T-cell (primary cell): ENCODE measurements at regions not wholly inside any gene's neighbourhood (a gene's known extent, or its start where the extent isn't known, plus 50 kb on each side); places are given as distances from the start of the nearest gene placed in this dataset.
"Not testable (repeated sequence)": the region's sequence is repeated elsewhere in the genome, so short reads cannot be mapped to it uniquely, and the experiment has no call there.

Source experiments
- ATAC-seq, 4 experiments: fragments of 200-7000 bp in 3 of 4; fragments of 150-1000 bp in 1 of 4; cut with Tn5 transposase; replicated peaks in 1 of 4; 1 replicate in 3 of 4; 2 replicates in 1 of 4; pipeline ENCODE4 v1.10.0; 2021; ENCODE audit warnings: moderate library complexity in 3 of 4, mild to moderate bottlenecking in 2 of 4, moderate number of reproducible peaks in 1 of 4
- CTCF ChIA-PET, 2 donors: fragments of 300-600 bp; sonication (Branson Sonifier 250); formaldehyde crosslinking; loops; one replicate each; lab custom pipeline; 2022; ENCODE audit warnings: antibody characterized with exemption in 2 of 2; lab: Charles Lee
- POLR2A ChIA-PET, 2 donors: fragments of 300-600 bp; sonication (Branson Sonifier 250); formaldehyde crosslinking; loops; one replicate each; lab custom pipeline; 2022; ENCODE audit warnings: antibody characterized with exemption in 2 of 2; lab: Charles Lee
- DNase-seq, 35 experiments: peaks; one replicate each; pipeline versions ENCODE4 v3.0.0 to v3.0.0-alpha.2; 2013 to 2023
- H3K27ac ChIP-seq: one replicate; pipeline ENCODE4 v1.5.1; 2013; ENCODE audit warnings: low read length
- H3K27me3 ChIP-seq, 2 experiments: replicated peaks in 1 of 2; 1 replicate in 1 of 2; 2 replicates in 1 of 2; pipeline versions ENCODE4 v1.6.1 to v1.7.0; 2013; ENCODE audit warnings: low read length in 1 of 2, mixed read lengths in 1 of 2; ENCODE audit not compliant: control insufficient read depth in 2 of 2, insufficient read depth in 2 of 2; ENCODE audit errors: extremely low read depth in 1 of 2
- H3K36me3 ChIP-seq, 2 donors: 1 replicate in 1 of 2; 2 replicates in 1 of 2; pipeline versions ENCODE4 v1.6.1 to v1.7.0; 2013; ENCODE audit warnings: low read length in 1 of 2; ENCODE audit not compliant: control insufficient read depth in 2 of 2, insufficient read depth in 1 of 2; ENCODE audit errors: extremely low read depth in 1 of 2
- H3K4me1 ChIP-seq, 2 experiments: 1 replicate in 1 of 2; 2 replicates in 1 of 2; pipeline versions ENCODE4 v1.6.1 to v1.7.0; 2013; ENCODE audit warnings: low read length in 2 of 2, mixed read lengths in 1 of 2; ENCODE audit not compliant: insufficient read depth in 2 of 2, control insufficient read depth in 1 of 2; ENCODE audit errors: extremely low read depth in 1 of 2
- H3K4me3 ChIP-seq, 2 donors: 1 replicate in 1 of 2; 2 replicates in 1 of 2; pipeline versions ENCODE4 v1.5.1 to v1.7.0; 2013; ENCODE audit warnings: mild to moderate bottlenecking in 2 of 2, low read length in 1 of 2, moderate library complexity in 1 of 2; ENCODE audit not compliant: control insufficient read depth in 1 of 2; ENCODE audit errors: extremely low read depth in 1 of 2
- H3K9me3 ChIP-seq: 2 replicates; pipeline ENCODE4 v1.7.0; 2013
- H3K27ac Mint-ChIP-seq, 2 donors: one replicate each; pipeline ENCODE4 v1.8.0; 2020 to 2021; ENCODE audit warnings: mild to moderate bottlenecking in 2 of 2, mixed read lengths in 2 of 2
- H3K27me3 Mint-ChIP-seq, 2 donors: one replicate each; pipeline ENCODE4 v1.8.0; 2021 to 2022; ENCODE audit warnings: mixed read lengths in 2 of 2
- H3K36me3 Mint-ChIP-seq: one replicate; pipeline ENCODE4 v1.8.0; 2021; ENCODE audit warnings: mixed read lengths
- H3K4me1 Mint-ChIP-seq, 3 donors: one replicate each; pipeline ENCODE4 v1.8.0; 2020 to 2022; ENCODE audit warnings: mixed read lengths in 3 of 3, mild to moderate bottlenecking in 1 of 3
- H3K4me3 Mint-ChIP-seq, 3 donors: one replicate each; pipeline ENCODE4 v1.8.0; 2020 to 2022; ENCODE audit warnings: mild to moderate bottlenecking in 3 of 3, mixed read lengths in 3 of 3, moderate library complexity in 3 of 3
- H3K9me3 Mint-ChIP-seq, 3 donors: one replicate each; pipeline ENCODE4 v1.8.0; 2020 to 2022; ENCODE audit warnings: mixed read lengths in 3 of 3
- WGBS: methylation state at CpG from one replicate; pipeline ENCODE4 v1.1.5; 2013; ENCODE audit warnings: missing lambda C conversion rate; ENCODE audit not compliant: insufficient coverage; 5-methylcytosine and 5-hydroxymethylcytosine counted together

DNA sequence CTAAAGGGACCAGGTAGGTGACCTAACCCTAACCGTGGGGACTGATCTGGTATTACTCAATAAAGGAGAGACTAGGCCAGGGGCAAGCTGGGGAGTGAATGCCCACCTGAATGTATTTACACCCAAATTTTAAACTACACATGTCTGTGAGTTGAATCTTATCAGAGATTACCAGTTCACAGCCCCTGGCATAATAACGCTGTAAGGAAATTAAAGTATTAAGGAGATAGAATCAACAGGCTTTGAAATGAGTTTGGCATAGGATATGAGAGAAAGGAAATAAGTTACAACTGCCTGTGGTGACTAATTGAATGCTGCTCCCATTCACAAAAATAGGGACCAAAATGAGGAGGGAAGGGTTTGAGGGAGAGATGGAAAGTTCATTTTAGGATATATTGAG lies 593.3 kb downstream of the CSNK1G3 start:
- no CpG with 5 or more reads among the region's 2 CpGs for WGBS
- CTCF ChIA-PET, result no interaction called here
- no peak overlapping the region for H3K4me3 Mint-ChIP-seq

DNA sequence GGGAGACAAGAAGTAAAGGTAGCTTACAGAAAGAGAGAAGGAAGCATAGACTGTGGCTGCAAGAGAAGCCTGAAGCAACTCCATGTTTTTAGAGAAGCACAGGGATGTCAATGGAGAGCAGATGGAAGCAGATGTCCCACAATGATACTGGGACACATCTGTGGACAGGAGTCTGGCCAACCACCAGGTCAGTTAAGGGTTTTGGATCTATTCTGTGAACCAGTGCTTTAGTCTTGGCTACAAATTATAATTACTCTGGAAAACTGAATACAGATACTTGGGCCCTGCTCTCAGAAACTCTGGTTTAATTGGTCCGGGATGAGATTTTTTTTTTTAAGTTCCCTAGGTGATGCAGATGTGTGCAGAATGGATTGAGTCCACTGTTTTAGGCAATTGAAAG lies 592.8 kb downstream of the CSNK1G3 start:
- Mint-ChIP-seq H3K36me3 (no peaks in the 10 kb centered on the region), H3K27me3 (no peaks in the 10 kb centered on the region), H3K9me3 (peaks cover 0 to 8% (median 4%) of the 10 kb centered on the region in 3 donors), H3K27ac (no peak overlapping the region), H3K4me1 (no peaks in the 10 kb centered on the region), H3K4me3 (no peak overlapping the region)
- no CpG with 5 or more reads among the region's 1 CpG for WGBS
- CTCF ChIA-PET, result no interaction called here
- no peak overlapping the region for H3K27ac ChIP-seq
- POLR2A ChIA-PET, result interaction anchor here in 1 of 2 donors (0.5 kb wide), 1 partner anchor 22 kb away, joined by 5 read pairs; no protein-coding TSS in a partner anchor
- H3K9me3 ChIP-seq, result no peaks in the 10 kb centered on the region
- H3K36me3 ChIP-seq, result no peaks in the 10 kb centered on the region
- no peak for ATAC-seq
- no peak for DNase-seq
- no peaks in the 10 kb centered on the region for H3K27me3 ChIP-seq
- H3K4me3 ChIP-seq, result no peak overlapping the region
- H3K4me1 ChIP-seq, result no peaks in the 10 kb centered on the region

More for the DNA sequence above, 593.3 kb downstream of the CSNK1G3 start:
- Mint-ChIP-seq H3K27me3 (no peaks in the 10 kb centered on the region), H3K4me1 (no peaks in the 10 kb centered on the region), H3K9me3 (peaks cover 0 to 8% (median 4%) of the 10 kb centered on the region in 3 donors), H3K27ac (no peak overlapping the region), H3K36me3 (no peaks in the 10 kb centered on the region)
- Histone ChIP-seq H3K27me3 (no peaks in the 10 kb centered on the region), H3K27ac (no peak overlapping the region), H3K36me3 (no peaks in the 10 kb centered on the region), H3K9me3 (no peaks in the 10 kb centered on the region), H3K4me3 (no peak overlapping the region), H3K4me1 (no peaks in the 10 kb centered on the region)
- ATAC-seq (no peak), DNase-seq (no peak)
- POLR2A ChIA-PET, result no interaction called here

DNA sequence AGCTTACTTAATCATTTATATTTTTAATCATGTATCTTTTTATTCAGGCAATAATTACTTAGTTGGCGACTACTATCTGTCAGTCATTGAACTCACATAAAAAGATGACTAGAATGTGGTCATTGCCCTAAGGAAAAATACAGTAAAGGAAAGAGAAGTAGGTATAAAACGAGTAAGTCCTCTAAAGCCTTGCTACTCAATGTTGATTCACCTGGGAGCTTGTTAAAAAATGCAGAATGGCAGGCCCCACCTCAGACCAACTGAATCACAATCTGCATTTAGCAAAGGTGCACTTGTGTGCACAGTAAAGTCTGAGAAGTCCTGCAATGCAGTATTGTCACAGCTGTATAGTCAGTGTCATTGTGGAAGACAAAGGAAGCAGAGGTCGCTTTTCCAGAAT lies 592.4 kb downstream of the CSNK1G3 start:
- Mint-ChIP-seq H3K4me3 (no peak overlapping the region), H3K4me1 (no peaks in the 10 kb centered on the region), H3K27ac (no peak overlapping the region), H3K27me3 (no peaks in the 10 kb centered on the region), H3K9me3 (peaks cover 0 to 8% (median 4%) of the 10 kb centered on the region in 3 donors), H3K36me3 (no peaks in the 10 kb centered on the region)
- CTCF ChIA-PET, result no interaction called here
- ATAC-seq, result no peak
- Histone ChIP-seq H3K27me3 (no peaks in the 10 kb centered on the region), H3K27ac (no peak overlapping the region), H3K4me1 (no peaks in the 10 kb centered on the region), H3K9me3 (no peaks in the 10 kb centered on the region), H3K36me3 (no peaks in the 10 kb centered on the region), H3K4me3 (no peak overlapping the region)
- POLR2A ChIA-PET, result no interaction called here
- WGBS, result 71% methylated on average over 1 of the region's 3 CpGs
- no peak for DNase-seq

DNA sequence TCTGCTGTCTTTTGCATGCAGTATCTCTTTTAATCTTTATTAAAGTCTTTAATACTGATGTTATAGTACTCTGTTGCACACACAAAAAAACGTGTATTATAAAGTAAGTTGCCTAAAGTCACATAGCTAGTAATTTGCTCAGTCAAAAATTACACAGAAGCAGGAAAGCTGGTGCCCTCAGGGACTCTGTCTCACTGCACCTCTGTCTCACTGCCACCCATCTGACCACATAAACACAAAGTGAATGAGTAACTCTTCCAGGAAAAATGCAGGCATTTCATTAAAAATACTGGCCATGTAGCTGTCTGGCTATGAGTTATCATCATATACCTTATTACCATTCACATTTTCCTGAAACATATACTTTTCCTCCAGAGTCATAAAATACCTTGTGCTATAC lies 591.7 kb downstream of the CSNK1G3 start:
- no CpG with 5 or more reads among the region's 1 CpG for WGBS
- Histone ChIP-seq H3K36me3 (no peaks in the 10 kb centered on the region), H3K4me3 (no peak overlapping the region), H3K27me3 (no peaks in the 10 kb centered on the region), H3K9me3 (no peaks in the 10 kb centered on the region), H3K4me1 (no peaks in the 10 kb centered on the region), H3K27ac (no peak overlapping the region)
- ATAC-seq (no peak), DNase-seq (no peak)
- H3K4me1 Mint-ChIP-seq, result no peaks in the 10 kb centered on the region
- no peak overlapping the region for H3K27ac Mint-ChIP-seq
- no peak overlapping the region for H3K4me3 Mint-ChIP-seq
- ChIA-PET CTCF (no interaction called here), POLR2A (no interaction called here)
- peaks cover 0 to 8% (median 4%) of the 10 kb centered on the region in 3 donors for H3K9me3 Mint-ChIP-seq
- no peaks in the 10 kb centered on the region for H3K27me3 Mint-ChIP-seq
- no peaks in the 10 kb centered on the region for H3K36me3 Mint-ChIP-seq

DNA sequence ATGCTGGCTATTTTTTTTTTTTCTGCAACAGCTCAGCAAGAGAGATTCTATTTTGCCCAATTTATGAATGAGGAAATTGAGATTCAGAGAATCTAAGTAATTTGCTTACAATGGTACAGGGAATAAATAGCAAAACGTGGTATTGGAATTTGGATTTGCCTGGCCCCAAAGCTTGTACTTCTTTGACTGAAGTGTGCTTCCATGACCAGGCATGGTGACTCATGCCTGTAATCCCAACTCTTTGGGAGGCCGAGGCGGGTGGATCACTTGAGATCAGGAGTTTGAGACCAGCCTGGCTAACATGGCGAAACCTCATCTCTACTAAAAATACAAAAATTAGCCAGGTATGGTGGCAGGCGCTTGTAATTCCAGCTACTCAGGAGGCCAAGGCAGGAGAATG lies 591.1 kb downstream of the CSNK1G3 start:
- ATAC-seq, H3K4me3 ChIP-seq, DNase-seq, H3K4me3 Mint-ChIP-seq, H3K27ac Mint-ChIP-seq, H3K9me3 ChIP-seq, H3K4me1 ChIP-seq, CTCF ChIA-PET, H3K36me3 Mint-ChIP-seq, H3K27me3 ChIP-seq, H3K9me3 Mint-ChIP-seq, H3K27me3 Mint-ChIP-seq, H3K27ac ChIP-seq, H3K4me1 Mint-ChIP-seq, H3K36me3 ChIP-seq, POLR2A ChIA-PET: not testable (repeated sequence)
- 80% methylated on average over 1 of the region's 5 CpGs for WGBS

DNA sequence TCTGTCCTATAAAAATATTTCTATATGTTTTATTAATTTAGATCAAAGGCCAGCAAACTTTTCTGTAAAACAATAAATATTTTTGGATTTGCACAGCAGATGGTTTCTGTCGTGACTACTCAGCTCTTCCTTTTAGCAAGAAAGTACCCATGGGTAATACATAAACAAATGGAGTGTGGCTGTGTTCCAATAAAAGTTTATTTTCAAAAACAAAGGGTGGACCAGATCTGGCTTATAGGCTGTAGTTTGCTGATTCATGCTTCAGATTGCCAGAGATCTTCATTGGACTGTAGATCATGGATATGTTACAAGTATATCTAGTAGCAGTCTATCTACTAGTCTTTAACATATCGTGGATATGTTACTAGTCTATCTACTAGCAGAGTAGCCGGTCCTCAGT lies 590.5 kb downstream of the CSNK1G3 start:
- Histone ChIP-seq H3K27me3 (no peaks in the 10 kb centered on the region), H3K4me3 (no peak overlapping the region), H3K27ac (no peak overlapping the region), H3K4me1 (no peaks in the 10 kb centered on the region), H3K36me3 (no peaks in the 10 kb centered on the region), H3K9me3 (no peaks in the 10 kb centered on the region)
- Mint-ChIP-seq H3K36me3 (no peaks in the 10 kb centered on the region), H3K4me1 (no peaks in the 10 kb centered on the region), H3K9me3 (peaks cover 0 to 8% (median 4%) of the 10 kb centered on the region in 3 donors), H3K27me3 (no peaks in the 10 kb centered on the region), H3K4me3 (no peak overlapping the region), H3K27ac (no peak overlapping the region)
- DNase-seq (no peak), ATAC-seq (no peak)
- POLR2A ChIA-PET, result no interaction called here
- CTCF ChIA-PET, result no interaction called here
- WGBS, result no CpG with 5 or more reads among the region's 3 CpGs

DNA sequence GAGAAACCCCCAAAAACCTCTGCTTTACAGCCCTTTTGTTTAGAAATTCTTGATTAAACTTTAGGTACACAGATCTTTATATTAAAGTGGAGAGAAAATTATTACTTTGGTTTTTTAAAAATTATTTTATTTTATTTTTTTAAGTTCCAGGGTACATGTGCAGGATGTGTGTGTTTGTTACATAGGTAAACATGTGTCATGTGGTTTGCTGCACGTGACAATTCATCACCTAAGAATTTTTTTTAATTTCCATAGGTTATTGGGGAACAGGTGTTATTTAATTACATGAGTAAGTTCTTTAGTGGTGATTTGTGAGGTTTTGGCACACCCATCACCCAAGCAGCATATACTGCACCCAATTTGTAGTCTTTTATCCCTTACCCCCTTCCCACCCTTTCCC lies 581.7 kb downstream of the CSNK1G3 start:
- no peak for ATAC-seq
- POLR2A ChIA-PET, result no interaction called here
- H3K27ac Mint-ChIP-seq, result no peak overlapping the region
- no peak overlapping the region for H3K4me3 Mint-ChIP-seq
- no peaks in the 10 kb centered on the region for H3K4me1 Mint-ChIP-seq
- H3K4me3 ChIP-seq, result no peak overlapping the region
- no peaks in the 10 kb centered on the region for H3K27me3 Mint-ChIP-seq
- H3K27me3 ChIP-seq, result no peaks in the 10 kb centered on the region
- no peaks in the 10 kb centered on the region for H3K36me3 ChIP-seq
- no peaks in the 10 kb centered on the region for H3K4me1 ChIP-seq
- no peaks in the 10 kb centered on the region for H3K9me3 ChIP-seq
- CTCF ChIA-PET, result no interaction called here
- WGBS, result no CpG with 5 or more reads among the region's 1 CpG
- DNase-seq, result no peak
- H3K36me3 Mint-ChIP-seq, result no peaks in the 10 kb centered on the region
- H3K9me3 Mint-ChIP-seq, result peaks cover 0 to 10% (median 7%) of the 10 kb centered on the region in 3 donors
- no peak overlapping the region for H3K27ac ChIP-seq
